Neural cell (in vitro differentiated cells): ENCODE measurements at regions not wholly inside any gene's neighbourhood (a gene's known extent, or its start where the extent isn't known, plus 50 kb on each side); places are given as distances from the start of the nearest gene placed in this dataset.

Source experiments
- CTCF ChIP-seq: fragments of 450-650 bp; IDR thresholded peaks from 2 replicates; pipeline ENCODE4 v1.5.1; 2014; ENCODE audit warnings: antibody characterized with exemption, mild to moderate bottlenecking, moderate library complexity; ENCODE audit not compliant: poor library complexity, severe bottlenecking
- EP300 ChIP-seq: fragments of 450-650 bp; conservative IDR thresholded peaks from 2 replicates; pipeline ENCODE4 v1.6.1; 2014; ENCODE audit warnings: antibody characterized with exemption, mild to moderate bottlenecking, moderate library complexity; ENCODE audit not compliant: poor library complexity, severe bottlenecking
- EZH2 ChIP-seq: fragments of 200-600, 300-800 bp; shearing (Covaris generic), sonication (generic); IDR thresholded peaks from 2 replicates; pipeline ENCODE4 v1.6.1; 2014; ENCODE audit warnings: antibody characterized with exemption, low read length, borderline replicate concordance, mild to moderate bottlenecking; ENCODE audit not compliant: insufficient read depth, poor library complexity, severe bottlenecking
- SMC3 ChIP-seq: fragments of 450-650 bp; conservative IDR thresholded peaks from 2 replicates; pipeline ENCODE4 v1.6.1; 2014; ENCODE audit warnings: antibody characterized with exemption, mild to moderate bottlenecking, moderate library complexity; ENCODE audit not compliant: poor library complexity

DNA sequence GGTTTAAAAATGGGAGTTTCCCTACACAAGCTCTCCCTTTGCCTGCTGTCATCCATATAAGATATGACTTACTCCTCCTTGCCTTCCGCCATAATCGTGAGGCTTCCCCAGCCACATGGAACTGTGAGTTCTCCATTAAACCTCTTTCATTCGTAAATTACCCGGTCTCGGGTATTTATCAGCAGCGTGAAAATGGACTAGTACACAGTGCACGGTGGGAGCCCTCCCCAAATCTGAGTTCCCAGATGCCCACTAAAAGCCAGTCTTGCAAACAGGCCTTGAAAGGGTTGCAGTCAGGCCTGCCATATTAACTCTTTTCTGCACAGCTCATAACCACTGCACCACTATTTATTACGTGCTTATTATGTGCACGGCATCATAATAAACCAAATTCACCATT is 400.9 kb downstream of the PRDM2 start:
- TF ChIP-seq CTCF = no peak
- no peak for TF ChIP-seq EZH2
- no peak for TF ChIP-seq SMC3
- TF ChIP-seq EP300 = no peak
